Activated CD4-positive, alpha-beta T cell treated with anti-CD3 and anti-CD28 coated beads, Interleukin-2, amount 10 ng/mL, durations not matched to agents 24 days and 14 days (primary cell): ENCODE measurements at regions not wholly inside any gene's neighbourhood (a gene's known extent, or its start where the extent isn't known, plus 50 kb on each side); places are given as distances from the start of the nearest gene placed in this dataset.
"Not testable (repeated sequence)": the region's sequence is repeated elsewhere in the genome, so short reads cannot be mapped to it uniquely, and the experiment has no call there.

ENCODE experiments used
- DNase-seq: peaks from one replicate; pipeline ENCODE4 v3.0.0; 2022
- H3K27ac Mint-ChIP-seq: one replicate; pipeline ENCODE4 v1.8.0; 2022; ENCODE audit warnings: mild to moderate bottlenecking, mixed read lengths
- H3K27me3 Mint-ChIP-seq: one replicate; pipeline ENCODE4 v1.8.0; 2022; ENCODE audit warnings: mixed read lengths
- H3K36me3 Mint-ChIP-seq: one replicate; pipeline ENCODE4 v1.8.0; 2022; ENCODE audit warnings: low read depth, mild to moderate bottlenecking, mixed read lengths
- H3K4me1 Mint-ChIP-seq: one replicate; pipeline ENCODE4 v1.8.0; 2021; ENCODE audit warnings: mixed read lengths
- H3K4me3 Mint-ChIP-seq: one replicate; pipeline ENCODE4 v1.8.0; 2022; ENCODE audit warnings: mild to moderate bottlenecking, moderate library complexity, mixed read lengths
- H3K9me3 Mint-ChIP-seq: one replicate; pipeline ENCODE4 v1.8.0; 2021; ENCODE audit warnings: mixed read lengths
- intact Hi-C: fragments of 100-400 bp; cut with micrococcal nuclease; formaldehyde crosslinking; loops from one replicate; pipeline ENCODE4 v1.15.1; 2023

- Mint-ChIP-seq H3K9me3 (no peaks in the 10 kb centered on the region), H3K27ac (no peak overlapping the region), H3K4me1 (no peaks in the 10 kb centered on the region), H3K36me3 (no peaks in the 10 kb centered on the region), H3K4me3 (no peak overlapping the region), H3K27me3 (peaks cover 19% of the 10 kb centered on the region)
- intact Hi-C loops = no loop called here
- DNase-seq = no peak
Measured at GRCh38 chr15:62512904-62513303, 347.8 kb upstream of the C2CD4B start.

- Mint-ChIP-seq H3K4me3 (no peak overlapping the region), H3K9me3 (no peaks in the 10 kb centered on the region), H3K27me3 (peaks cover 22% of the 10 kb centered on the region), H3K4me1 (no peaks in the 10 kb centered on the region), H3K36me3 (no peaks in the 10 kb centered on the region), H3K27ac (no peak overlapping the region)
- intact Hi-C loops = no loop called here
- DNase-seq = no peak
Measured at GRCh38 chr15:62513893-62514292, 348.8 kb upstream of the C2CD4B start.

DNA sequence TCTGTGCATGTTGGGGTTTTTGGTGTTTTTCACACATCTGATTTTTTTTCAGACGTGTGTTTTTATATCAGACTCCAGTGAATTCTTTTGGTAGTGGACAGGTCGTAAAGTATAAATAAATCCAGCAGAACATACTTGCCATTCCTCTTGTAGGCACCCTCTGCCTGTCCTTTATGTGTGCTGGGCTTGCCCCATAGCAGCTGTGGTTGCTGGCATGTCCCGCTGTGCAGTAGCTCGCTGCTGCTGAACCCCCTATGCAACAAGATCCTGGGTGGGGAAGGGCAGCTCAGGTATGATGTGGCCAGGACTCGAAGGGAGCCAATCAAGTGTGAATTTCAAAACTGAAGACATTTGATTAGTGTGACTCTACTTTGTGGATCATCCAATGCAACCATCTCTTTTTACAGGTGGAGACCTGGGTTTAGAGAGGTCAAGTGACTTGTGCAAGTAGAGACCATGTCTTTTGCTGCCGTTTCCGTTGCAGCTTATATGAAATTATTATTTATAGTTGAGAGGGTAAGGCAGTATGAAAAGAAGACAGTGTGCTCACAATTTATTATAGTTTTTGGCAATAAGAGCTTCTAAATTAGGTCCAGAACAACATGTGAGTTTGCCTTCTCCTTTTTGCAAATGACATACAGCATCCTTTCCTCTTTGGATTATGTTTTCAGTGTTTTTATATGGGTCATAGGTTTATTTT lies 350.8 kb upstream of the C2CD4B start:
- DNase-seq = no peak
- H3K4me1 Mint-ChIP-seq = no peaks in the 10 kb centered on the region
- no peak overlapping the region for H3K4me3 Mint-ChIP-seq
- H3K27me3 Mint-ChIP-seq = peaks cover 28% of the 10 kb centered on the region
- intact Hi-C loops = no loop called here
- H3K27ac Mint-ChIP-seq = no peak overlapping the region
- no peaks in the 10 kb centered on the region for H3K36me3 Mint-ChIP-seq
- no peaks in the 10 kb centered on the region for H3K9me3 Mint-ChIP-seq

- Mint-ChIP-seq H3K4me1 (no peaks in the 10 kb centered on the region), H3K36me3 (no peaks in the 10 kb centered on the region), H3K27me3 (peaks cover 28% of the 10 kb centered on the region), H3K27ac (no peak overlapping the region), H3K4me3 (no peak overlapping the region), H3K9me3 (no peaks in the 10 kb centered on the region)
- intact Hi-C loops = no loop called here
- DNase-seq = no peak
Measured at GRCh38 chr15:62517541-62517940, 352.5 kb upstream of the C2CD4B start.

- H3K27me3 Mint-ChIP-seq = peaks cover 24% of the 10 kb centered on the region
- H3K9me3 Mint-ChIP-seq, H3K27ac Mint-ChIP-seq, H3K4me1 Mint-ChIP-seq, H3K36me3 Mint-ChIP-seq, DNase-seq, H3K4me3 Mint-ChIP-seq, intact Hi-C loops: not testable (repeated sequence)
Measured at GRCh38 chr15:62518666-62519065, 353.6 kb upstream of the C2CD4B start.

GRCh38 chr15:62519900-62520299 lies 354.8 kb upstream of the C2CD4B start:
- peaks cover 18% of the 10 kb centered on the region for H3K27me3 Mint-ChIP-seq
- no peaks in the 10 kb centered on the region for H3K9me3 Mint-ChIP-seq

DNA sequence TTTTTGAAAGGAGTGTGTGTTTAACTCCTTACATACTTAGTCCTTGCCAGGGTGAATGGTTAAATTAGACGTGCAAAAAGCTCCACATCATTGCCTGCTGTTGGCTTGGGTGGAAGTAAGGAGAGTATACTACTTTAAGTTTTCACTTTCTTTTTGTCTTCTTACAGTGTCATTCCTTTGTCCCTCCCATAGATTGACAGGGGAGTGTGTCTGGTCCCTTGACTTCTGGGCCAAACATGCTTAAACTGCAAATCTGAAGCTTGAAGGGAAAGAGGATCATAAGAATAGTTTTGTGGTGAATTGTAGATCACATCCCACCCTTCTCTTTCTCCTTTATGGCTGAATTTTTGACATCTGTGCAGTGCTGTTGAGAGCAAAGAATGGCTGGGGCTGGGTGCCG lies 355.8 kb upstream of the C2CD4B start:
- Mint-ChIP-seq H3K4me1 (no peaks in the 10 kb centered on the region), H3K4me3 (no peak overlapping the region), H3K27ac (no peak overlapping the region), H3K36me3 (no peaks in the 10 kb centered on the region), H3K27me3 (peaks cover 18% of the 10 kb centered on the region), H3K9me3 (no peaks in the 10 kb centered on the region)
- intact Hi-C loops = no loop called here
- no peak for DNase-seq

More at GRCh38 chr15:62519900-62520299, 354.8 kb upstream of the C2CD4B start:
- no peak overlapping the region for H3K4me3 Mint-ChIP-seq
- H3K27ac Mint-ChIP-seq = no peak overlapping the region
- no peaks in the 10 kb centered on the region for H3K36me3 Mint-ChIP-seq
- no peaks in the 10 kb centered on the region for H3K4me1 Mint-ChIP-seq
- no peak for DNase-seq
- intact Hi-C loops = no loop called here

DNA sequence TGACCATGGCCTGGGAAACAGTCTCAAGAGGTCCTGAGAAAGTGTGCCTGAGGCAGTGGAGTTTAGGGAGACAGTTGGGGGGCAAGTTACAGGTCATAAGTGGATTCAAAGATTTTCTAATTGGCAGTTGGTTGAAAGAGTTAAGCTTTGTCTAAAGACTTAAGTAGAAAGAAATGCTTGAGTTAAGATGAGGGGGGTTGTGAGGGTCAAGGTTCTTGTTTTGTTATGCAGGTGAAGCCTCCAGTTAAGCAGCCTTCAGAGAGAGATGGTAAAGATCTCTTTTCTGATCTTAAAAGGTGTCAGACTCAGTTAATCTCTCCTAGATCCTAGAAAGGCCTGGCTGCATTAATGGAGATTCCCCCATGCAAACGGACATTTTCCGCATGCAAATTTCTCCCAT lies 356.3 kb upstream of the C2CD4B start:
- no peak overlapping the region for H3K27ac Mint-ChIP-seq
- DNase-seq = no peak
- no peaks in the 10 kb centered on the region for H3K36me3 Mint-ChIP-seq
- no peaks in the 10 kb centered on the region for H3K4me1 Mint-ChIP-seq
- intact Hi-C loops = no loop called here
- no peaks in the 10 kb centered on the region for H3K9me3 Mint-ChIP-seq
- no peak overlapping the region for H3K4me3 Mint-ChIP-seq
- H3K27me3 Mint-ChIP-seq = peaks cover 18% of the 10 kb centered on the region

- Mint-ChIP-seq H3K27ac (no peak overlapping the region), H3K4me1 (no peaks in the 10 kb centered on the region), H3K9me3 (no peaks in the 10 kb centered on the region), H3K4me3 (no peak overlapping the region), H3K27me3 (peaks cover 15% of the 10 kb centered on the region), H3K36me3 (no peaks in the 10 kb centered on the region)
- no peak for DNase-seq
- intact Hi-C loops = no loop called here
Measured at GRCh38 chr15:62524848-62525247, 359.8 kb upstream of the C2CD4B start.

- intact Hi-C loops = no loop called here
Measured at GRCh38 chr15:62527387-62527786, 362.3 kb upstream of the C2CD4B start.

GRCh38 chr15:62528505-62528904 lies 363.4 kb upstream of the C2CD4B start:
- H3K4me1 Mint-ChIP-seq = no peaks in the 10 kb centered on the region
- no peak overlapping the region for H3K27ac Mint-ChIP-seq
- DNase-seq = no peak
- H3K27me3 Mint-ChIP-seq = peaks cover 5% of the 10 kb centered on the region
- no peaks in the 10 kb centered on the region for H3K9me3 Mint-ChIP-seq
- no peaks in the 10 kb centered on the region for H3K36me3 Mint-ChIP-seq
- H3K4me3 Mint-ChIP-seq = no peak overlapping the region
- intact Hi-C loops = no loop called here

More at GRCh38 chr15:62527387-62527786, 362.3 kb upstream of the C2CD4B start:
- Mint-ChIP-seq H3K27me3 (peaks cover 7% of the 10 kb centered on the region), H3K4me3 (no peak overlapping the region), H3K9me3 (no peaks in the 10 kb centered on the region), H3K36me3 (no peaks in the 10 kb centered on the region), H3K4me1 (no peaks in the 10 kb centered on the region), H3K27ac (no peak overlapping the region)
- no peak for DNase-seq

DNA sequence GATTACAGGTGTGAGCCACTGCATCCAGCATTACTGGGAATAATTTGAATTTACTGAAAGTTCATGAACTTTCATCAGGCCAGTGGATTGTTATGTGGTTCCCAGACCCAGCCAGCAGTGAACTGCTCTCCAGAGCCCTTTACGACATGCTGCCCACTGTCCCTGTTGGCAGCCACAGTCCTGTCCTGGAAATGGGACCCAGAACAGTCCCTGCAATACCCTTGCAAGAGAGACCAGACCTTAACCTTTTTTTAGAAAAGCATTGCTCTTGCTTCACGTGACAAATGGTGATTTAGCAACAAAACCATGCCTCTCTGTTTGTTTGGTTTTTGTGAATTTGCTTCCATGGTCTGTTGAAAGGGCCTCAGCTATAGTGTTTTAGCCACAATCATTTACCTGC lies 367.3 kb upstream of the C2CD4B start:
- intact Hi-C loops = no loop called here
- H3K4me1 Mint-ChIP-seq = no peaks in the 10 kb centered on the region
- no peak for DNase-seq
- no peak overlapping the region for H3K27ac Mint-ChIP-seq
- H3K36me3 Mint-ChIP-seq = no peaks in the 10 kb centered on the region
- no peaks in the 10 kb centered on the region for H3K9me3 Mint-ChIP-seq
- peaks cover 2% of the 10 kb centered on the region for H3K27me3 Mint-ChIP-seq
- no peak overlapping the region for H3K4me3 Mint-ChIP-seq

- H3K36me3 Mint-ChIP-seq = no peaks in the 10 kb centered on the region
- H3K4me3 Mint-ChIP-seq = no peak overlapping the region
- DNase-seq = no peak
- H3K27ac Mint-ChIP-seq = no peak overlapping the region
- peaks cover 2% of the 10 kb centered on the region for H3K27me3 Mint-ChIP-seq
- intact Hi-C loops = no loop called here
- no peaks in the 10 kb centered on the region for H3K9me3 Mint-ChIP-seq
- no peaks in the 10 kb centered on the region for H3K4me1 Mint-ChIP-seq
Measured at GRCh38 chr15:62533687-62534086, 368.6 kb upstream of the C2CD4B start.

- Mint-ChIP-seq H3K27ac (no peak overlapping the region), H3K36me3 (no peaks in the 10 kb centered on the region), H3K4me1 (no peaks in the 10 kb centered on the region), H3K27me3 (peaks cover 1% of the 10 kb centered on the region), H3K4me3 (no peak overlapping the region), H3K9me3 (no peaks in the 10 kb centered on the region)
- no peak for DNase-seq
- intact Hi-C loops = no loop called here
Measured at GRCh38 chr15:62534996-62535395, 369.9 kb upstream of the C2CD4B start.

DNA sequence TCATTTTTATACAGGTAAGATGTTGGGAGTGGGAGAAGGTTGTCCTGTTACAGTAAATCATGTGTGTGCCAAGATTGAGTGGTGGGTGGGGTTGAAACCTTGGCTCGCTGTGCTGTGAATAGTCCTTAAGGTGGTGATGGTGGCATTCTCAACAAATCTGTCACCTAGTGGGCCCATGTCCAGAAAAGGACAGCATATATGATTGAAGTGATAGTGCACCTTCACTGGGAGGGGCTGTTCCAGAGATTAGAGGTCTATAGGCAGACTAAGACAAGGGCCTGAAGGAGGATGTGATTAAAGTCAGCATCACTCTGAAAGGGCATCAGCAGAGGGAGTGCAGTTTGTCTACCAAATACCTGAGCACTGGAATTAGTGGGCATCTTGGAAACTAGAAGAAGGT lies 374.2 kb upstream of the C2CD4B start:
- H3K4me1 Mint-ChIP-seq = no peaks in the 10 kb centered on the region
- peaks cover 1% of the 10 kb centered on the region for H3K27me3 Mint-ChIP-seq
- no peak for DNase-seq
- no peak overlapping the region for H3K4me3 Mint-ChIP-seq
- no peaks in the 10 kb centered on the region for H3K36me3 Mint-ChIP-seq
- H3K27ac Mint-ChIP-seq = no peak overlapping the region
- no peaks in the 10 kb centered on the region for H3K9me3 Mint-ChIP-seq
- intact Hi-C loops = no loop called here
